AG08396 (cell line): ENCODE measurements at regions not wholly inside any gene's neighbourhood (a gene's known extent, or its start where the extent isn't known, plus 50 kb on each side); places are given as distances from the start of the nearest gene placed in this dataset.
"Not testable (repeated sequence)": the region's sequence is repeated elsewhere in the genome, so short reads cannot be mapped to it uniquely, and the experiment has no call there.

Experiments
- DNase-seq: peaks from one replicate; pipeline ENCODE4 v3.0.0; 2012; ENCODE audit warnings: low spot score, mixed read lengths

GRCh38 chr4:74505355-74505978 lies 60.5 kb downstream of the AREG start:
- peak; percentile 22 for DNase-seq

GRCh38 chr4:74509363-74509762 lies 64.4 kb downstream of the AREG start:
- DNase-seq: not testable (repeated sequence)

GRCh38 chr4:74516303-74516702 lies 71.4 kb downstream of the AREG start:
- no peak for DNase-seq

- DNase-seq: no peak
Measured at GRCh38 chr4:74517996-74518395, 73.1 kb downstream of the AREG start.

- no peak for DNase-seq
Measured at GRCh38 chr4:74522251-74522991, 77.5 kb downstream of the AREG start.

DNA sequence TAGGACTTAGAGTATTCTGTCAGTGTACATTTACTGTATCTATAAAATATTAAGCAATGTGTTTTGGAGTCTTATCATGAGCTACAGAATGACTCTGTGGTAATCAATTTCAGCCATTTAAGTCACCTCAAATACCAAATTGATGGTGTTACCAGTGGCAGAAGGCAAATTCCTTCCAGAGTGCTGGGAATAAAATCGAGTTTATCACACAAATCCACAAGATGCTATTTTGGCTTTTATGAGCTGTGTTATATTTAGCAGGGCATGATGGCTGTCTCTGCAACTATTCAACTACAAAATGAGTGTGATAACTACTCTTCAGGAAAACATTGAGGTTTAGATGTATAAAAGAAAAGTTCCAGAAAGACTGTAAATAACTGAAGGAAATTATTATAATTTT lies 78.2 kb downstream of the AREG start:
- no peak for DNase-seq

DNA sequence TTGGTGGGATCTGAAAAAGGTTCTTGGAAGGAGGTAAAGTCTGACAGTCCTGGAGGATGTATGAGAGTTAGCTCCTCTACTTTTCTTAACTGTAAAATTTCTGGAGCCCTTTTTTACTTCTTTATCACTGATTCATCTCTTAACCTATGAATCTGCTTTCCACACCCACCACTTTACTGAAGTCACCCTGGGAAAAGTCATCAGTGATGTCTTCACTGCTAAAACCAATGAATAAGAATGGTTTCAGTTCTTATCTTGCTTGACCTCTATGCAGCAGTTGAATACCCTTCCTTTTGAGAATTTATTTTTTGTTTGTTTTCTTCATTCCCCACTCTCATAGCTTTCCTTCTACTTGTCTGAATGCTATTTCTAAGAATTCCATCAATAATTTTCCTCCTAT lies 80.0 kb downstream of the AREG start:
- DNase-seq: no peak

DNA sequence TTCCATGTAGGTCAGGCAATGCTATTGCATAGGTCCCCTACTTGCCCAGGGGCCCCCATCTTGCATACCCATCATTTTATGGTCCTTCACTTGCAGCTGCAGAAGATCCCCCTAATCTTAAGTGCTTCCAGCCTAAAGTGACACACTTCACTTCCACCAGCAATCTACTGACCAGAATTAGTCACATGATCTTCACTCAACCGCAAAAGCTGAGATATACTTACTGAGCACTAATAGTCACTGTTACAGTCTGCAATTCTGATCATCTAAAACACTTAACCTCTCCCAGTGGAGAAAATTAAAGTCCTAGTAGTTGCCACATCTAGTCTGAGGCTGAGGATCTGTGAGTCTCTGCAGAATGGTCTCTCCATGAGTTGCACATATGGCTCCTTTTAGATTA lies 82.1 kb downstream of the AREG start:
- no peak for DNase-seq

DNA sequence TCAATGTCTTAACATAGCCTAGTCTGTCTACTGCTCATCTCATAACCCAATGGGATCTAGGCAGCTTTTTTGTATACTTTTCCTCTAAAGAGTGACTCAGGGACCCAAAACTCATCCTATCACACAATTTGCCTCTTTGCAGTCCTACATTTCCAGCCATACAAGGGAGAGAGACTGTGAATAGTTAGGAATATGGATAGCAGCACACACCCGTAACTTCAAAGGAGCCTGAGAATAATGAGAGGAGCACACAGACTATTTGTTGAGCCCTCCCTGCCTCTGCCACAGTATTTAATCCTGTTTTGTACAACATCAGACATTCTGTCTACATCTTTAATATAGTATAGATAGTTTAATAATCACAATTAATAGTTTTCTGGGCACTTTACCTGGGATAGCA lies 83.2 kb downstream of the AREG start:
- no peak for DNase-seq

GRCh38 chr4:74529284-74530041 lies 84.5 kb downstream of the AREG start:
- no peak for DNase-seq

DNA sequence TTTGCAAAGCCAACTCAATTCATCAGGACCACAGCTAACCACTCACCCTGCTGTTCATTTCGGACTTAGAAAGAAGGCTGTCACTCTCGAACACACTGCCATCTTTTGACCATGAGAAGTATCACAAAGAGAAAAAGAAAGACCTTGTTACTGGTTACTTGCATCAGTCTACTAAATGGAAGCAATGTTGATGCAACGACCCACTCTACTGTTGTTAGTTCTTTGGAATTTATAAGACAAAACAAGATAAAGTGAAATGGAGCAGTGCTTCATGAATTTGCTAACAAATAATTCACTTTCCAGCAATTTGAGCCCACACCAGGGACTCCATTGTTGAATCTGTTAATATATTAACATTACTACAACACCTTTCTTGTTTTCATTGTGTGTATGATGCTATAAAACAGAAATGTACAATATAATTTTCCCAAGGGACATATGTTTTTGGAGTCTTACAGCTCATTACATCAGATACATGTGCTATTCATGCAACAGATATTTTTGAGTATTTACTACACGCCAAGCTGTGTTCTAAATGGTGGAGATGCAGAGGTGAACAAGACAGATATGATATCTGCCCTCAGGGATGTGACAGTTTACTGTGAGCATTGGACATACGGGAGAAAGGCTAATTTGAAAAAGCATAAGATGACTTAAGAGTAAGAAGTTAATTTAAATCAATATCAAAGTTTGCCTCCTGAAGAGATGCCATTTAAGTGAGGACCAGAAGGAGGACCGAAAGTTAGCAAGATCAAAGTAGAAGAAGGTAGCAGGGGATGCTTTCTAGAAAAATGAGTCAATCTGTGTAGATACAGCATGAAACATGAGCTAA lies 87.2 kb downstream of the AREG start:
- DNase-seq: peak; percentile 25

DNA sequence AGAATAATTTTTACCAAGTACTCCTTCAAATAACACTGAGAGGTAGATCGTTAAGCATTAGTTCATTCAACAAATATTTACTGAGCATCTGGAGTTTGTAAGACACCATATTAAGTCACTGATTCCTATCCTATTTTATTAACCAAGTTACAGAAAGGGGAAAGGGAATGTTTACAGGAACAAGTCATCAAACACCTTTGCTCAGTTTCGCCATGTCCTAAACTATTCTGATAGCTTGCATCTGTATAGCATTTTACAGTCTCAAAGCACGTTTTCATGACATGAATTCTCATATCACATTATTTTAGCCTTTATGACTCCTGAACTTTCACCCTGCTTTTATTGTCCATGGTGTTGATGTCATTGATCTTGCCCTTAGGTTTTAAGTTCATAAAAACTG lies 89.2 kb downstream of the AREG start:
- no peak for DNase-seq

DNA sequence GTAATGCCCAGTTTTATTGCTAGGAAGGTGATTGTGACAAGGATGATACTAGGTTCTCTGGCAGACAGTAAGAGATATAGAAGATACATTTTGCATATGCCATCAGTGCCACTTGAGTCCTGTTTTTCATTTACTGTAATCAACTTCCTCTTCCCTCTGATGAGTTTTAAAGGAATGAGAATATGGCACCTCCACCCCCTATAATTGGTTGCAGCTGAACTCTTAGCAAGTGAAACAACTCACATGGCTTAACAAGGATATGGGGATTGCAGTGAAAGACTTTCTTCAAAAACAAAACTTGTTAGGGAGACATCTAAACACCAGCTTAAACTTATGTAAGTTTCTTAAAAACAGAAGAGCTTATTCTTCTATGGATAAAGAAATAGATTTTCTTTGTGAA lies 90.0 kb downstream of the AREG start:
- no peak for DNase-seq

DNA sequence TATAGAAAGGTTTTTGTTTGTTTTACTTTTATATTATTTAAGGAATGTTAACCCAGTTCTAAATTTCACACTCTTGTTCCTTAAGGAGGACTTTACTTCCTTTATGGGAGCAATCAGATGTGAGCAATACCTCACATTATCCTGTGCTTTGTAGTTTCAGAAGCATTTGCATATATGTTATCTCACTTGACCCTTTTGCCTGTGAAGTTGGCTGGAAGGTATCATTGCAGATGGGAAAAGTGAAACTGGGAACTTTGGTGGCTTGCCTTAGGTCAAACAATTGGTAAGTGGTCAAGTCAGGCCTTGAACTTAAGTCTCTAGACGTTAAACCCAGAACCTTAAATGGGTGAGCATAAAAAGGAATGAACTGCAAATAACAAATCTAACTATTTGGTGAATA lies 90.6 kb downstream of the AREG start:
- no peak for DNase-seq

DNA sequence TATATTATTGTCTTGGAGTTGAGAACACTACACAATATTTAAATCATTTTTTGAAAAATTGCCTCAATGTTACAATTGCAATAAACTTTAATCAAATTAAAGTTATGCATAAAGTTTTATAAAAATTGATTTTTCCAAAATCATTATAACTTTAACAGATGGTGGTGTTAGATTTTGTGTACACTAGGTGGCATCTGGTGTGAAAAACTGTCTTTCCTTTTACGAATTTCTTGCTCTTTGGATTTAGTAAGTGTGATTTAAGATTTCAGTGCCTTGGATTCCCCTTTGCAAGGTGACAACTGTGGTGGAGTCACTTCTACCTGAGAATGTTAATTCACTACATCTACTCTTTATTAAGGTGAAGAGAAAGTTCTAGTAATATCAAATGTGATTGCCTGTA lies 91.6 kb downstream of the AREG start:
- no peak for DNase-seq

GRCh38 chr4:74537459-74537858 lies 92.5 kb downstream of the AREG start:
- no peak for DNase-seq

GRCh38 chr4:74539044-74539790 lies 94.3 kb downstream of the AREG start:
- DNase-seq: no peak

- no peak for DNase-seq
Measured at GRCh38 chr4:74540193-74540592, 95.3 kb downstream of the AREG start.

DNA sequence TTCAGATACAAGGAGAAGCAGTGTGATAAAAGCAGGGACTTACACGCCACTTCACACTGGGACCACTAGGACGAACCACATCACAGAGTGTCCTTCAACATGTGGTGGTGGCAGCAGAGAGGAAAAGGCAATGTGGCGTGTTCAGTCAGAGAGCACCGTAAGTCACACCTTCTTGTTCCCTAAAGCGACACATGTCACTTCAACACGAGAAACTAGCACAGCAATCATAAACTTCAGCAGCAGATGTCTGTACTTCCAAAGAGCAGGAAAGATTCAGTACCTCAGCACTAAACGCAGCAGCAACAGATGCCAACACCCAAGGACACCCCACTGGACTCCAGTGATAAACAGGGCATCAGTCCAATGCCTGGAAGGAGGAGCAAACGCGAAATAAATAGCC lies 96.7 kb downstream of the AREG start:
- no peak for DNase-seq

GRCh38 chr4:74543231-74543781 lies 98.4 kb downstream of the AREG start:
- DNase-seq: no peak

- no peak for DNase-seq
Measured at GRCh38 chr4:74543983-74544382, 99.0 kb downstream of the AREG start.
